C4-2B (cell line): ENCODE measurements at regions not wholly inside any gene's neighbourhood (a gene's known extent, or its start where the extent isn't known, plus 50 kb on each side); places are given as distances from the start of the nearest gene placed in this dataset.

Experiments
- CTCF ChIP-seq: fragments of 450-650 bp; conservative IDR thresholded peaks from 2 replicates; pipeline ENCODE4 v1.5.1; 2017; ENCODE audit warnings: mild to moderate bottlenecking
- ZFX ChIP-seq: fragments of 450-650 bp; IDR thresholded peaks from 2 replicates; pipeline ENCODE4 v1.6.1; 2017

- TF ChIP-seq CTCF (no peak), ZFX (no peak)
These were observed 70.7 kb upstream of the USP24 start for GRCh38 chr1:55285834-55286233.
